H1 (cell line): ENCODE measurements at regions not wholly inside any gene's neighbourhood (a gene's known extent, or its start where the extent isn't known, plus 50 kb on each side); places are given as distances from the start of the nearest gene placed in this dataset.

ENCODE experiments used
- CTCF ChIA-PET: fragments of 300-600 bp; sonication (Branson Sonifier 250); formaldehyde crosslinking; loops from one replicate; lab custom pipeline; 2021; ENCODE audit not compliant: partially characterized antibody; lab: Charles Lee
- POLR2A ChIA-PET: fragments of 300-600 bp; sonication (Branson Sonifier 250); formaldehyde crosslinking; loops from one replicate; lab custom pipeline; 2021; ENCODE audit warnings: inconsistent platforms; ENCODE audit not compliant: partially characterized antibody; lab: Charles Lee
- DNase-seq, 2 experiments: peaks; one replicate each; pipeline versions ENCODE4 v3.0.0 to v3.0.0-alpha.2; 2010 to 2022; ENCODE audit warnings: low spot score in 2 of 2, low read depth in 1 of 2, mixed read lengths in 1 of 2
- FAIRE-seq: peaks from 2 replicates; lab custom pipeline; 2011; peaks lifted over from hg19 to GRCh38; lab: Jason Lieb, UNC
- H2AFZ ChIP-seq: 2 replicates; pipeline ENCODE4 v1.8.1; 2012; ENCODE audit warnings: low read length, inconsistent platforms
- H2AK5ac ChIP-seq: 2 replicates; pipeline ENCODE4 v1.6.1; 2013; ENCODE audit warnings: low read depth, low read length
- H2BK120ac ChIP-seq: replicated peaks from 2 replicates; pipeline ENCODE3; 2013; ENCODE audit warnings: low read depth, low read length, inconsistent platforms
- H2BK12ac ChIP-seq: 2 replicates; pipeline ENCODE4 v1.6.1; 2013; ENCODE audit warnings: low read depth, low read length
- H2BK15ac ChIP-seq: 2 replicates; pipeline ENCODE4 v1.6.1; 2013; ENCODE audit warnings: low read length
- H2BK20ac ChIP-seq: 2 replicates; pipeline ENCODE4 v1.6.1; 2013; ENCODE audit warnings: low read length
- H2BK5ac ChIP-seq: 2 replicates; pipeline ENCODE4 v1.6.1; 2013; ENCODE audit warnings: low read depth, low read length
- H3K14ac ChIP-seq: 2 replicates; pipeline ENCODE4 v1.6.1; 2013; ENCODE audit warnings: inconsistent platforms; ENCODE audit not compliant: insufficient read length
- H3K18ac ChIP-seq: 2 replicates; pipeline ENCODE4 v1.6.1; 2013; ENCODE audit warnings: low read length; ENCODE audit errors: extremely low read depth
- H3K23ac ChIP-seq: 2 replicates; pipeline ENCODE4 v1.6.1; 2013; ENCODE audit warnings: inconsistent platforms; ENCODE audit not compliant: insufficient read length
- H3K23me2 ChIP-seq: 2 replicates; pipeline ENCODE4 v1.6.1; 2013; ENCODE audit warnings: low read depth, low read length
- H3K27ac ChIP-seq: 2 replicates; pipeline ENCODE4 v1.6.1; 2011; ENCODE audit warnings: low read depth, low read length, inconsistent platforms
- H3K27me3 ChIP-seq, 4 experiments: replicated peaks in 1 of 4; 1 replicate in 1 of 4; 2 replicates in 3 of 4; pipeline versions ENCODE4 v1.6.1 to v1.8.1; 2011 to 2013; ENCODE audit warnings: low read length in 3 of 4, mild to moderate bottlenecking in 3 of 4, inconsistent platforms in 2 of 4, mixed read lengths in 2 of 4, moderate library complexity in 1 of 4; ENCODE audit not compliant: control insufficient read depth in 3 of 4, insufficient read depth in 3 of 4; ENCODE audit errors: extremely low read depth in 1 of 4
- H3K36me3 ChIP-seq, 4 experiments: 2 replicates each; pipeline versions ENCODE4 v1.6.1 to v1.8.1; 2011 to 2013; ENCODE audit warnings: mild to moderate bottlenecking in 4 of 4, low read length in 3 of 4, moderate library complexity in 2 of 4, control low read depth in 1 of 4, inconsistent platforms in 1 of 4; ENCODE audit not compliant: insufficient read depth in 4 of 4, control insufficient read depth in 2 of 4
- H3K4ac ChIP-seq: replicated peaks from 2 replicates; pipeline ENCODE3; 2013; ENCODE audit warnings: low read length, low read depth, mixed read lengths, inconsistent platforms; ENCODE audit not compliant: insufficient read length
- H3K4me1 ChIP-seq, 4 experiments: replicated peaks in 1 of 4; 1 replicate in 1 of 4; 2 replicates in 3 of 4; pipeline versions ENCODE4 v1.6.1 to v1.8.1; 2011 to 2013; ENCODE audit warnings: low read length in 3 of 4, inconsistent platforms in 2 of 4, mixed read lengths in 1 of 4; ENCODE audit not compliant: insufficient read depth in 4 of 4, control insufficient read depth in 3 of 4
- H3K4me2 ChIP-seq, 2 experiments: 2 replicates each; pipeline versions ENCODE4 v1.6.1 to v1.8.1; 2011 to 2013; ENCODE audit warnings: low read depth in 2 of 2, low read length in 2 of 2, control low read depth in 1 of 2, inconsistent platforms in 1 of 2, mild to moderate bottlenecking in 1 of 2; ENCODE audit not compliant: insufficient read depth in 1 of 2
- H3K4me3 ChIP-seq, 4 experiments: fragments of 200-600, 300-600 bp in 1 of 4; sonication (generic), shearing (Covaris generic), sonication (Bioruptor Twin) in 1 of 4; 2 replicates each; pipeline versions ENCODE4 v1.5.1 to v1.8.1; 2011 to 2016; ENCODE audit warnings: low read length in 4 of 4, low read depth in 3 of 4, control low read depth in 2 of 4, inconsistent platforms in 2 of 4, mild to moderate bottlenecking in 2 of 4, mixed read lengths in 1 of 4, moderate library complexity in 1 of 4; ENCODE audit not compliant: insufficient read depth in 2 of 4; ENCODE audit errors: extremely low read depth in 1 of 4
- H3K56ac ChIP-seq: replicated peaks from 2 replicates; pipeline ENCODE3; 2013; ENCODE audit warnings: low read depth, mild to moderate bottlenecking, mixed read lengths, low read length, inconsistent platforms; ENCODE audit not compliant: insufficient read length
- H3K79me1 ChIP-seq: 2 replicates; pipeline ENCODE4 v1.6.1; 2013; ENCODE audit warnings: low read depth, low read length, control low read depth
- H3K79me2 ChIP-seq, 2 experiments: 2 replicates each; pipeline versions ENCODE4 v1.6.1 to v1.8.1; 2012 to 2013; ENCODE audit warnings: low read length in 2 of 2, mild to moderate bottlenecking in 2 of 2, inconsistent platforms in 1 of 2; ENCODE audit not compliant: insufficient read depth in 2 of 2, control insufficient read depth in 1 of 2
- H3K9ac ChIP-seq, 4 experiments: replicated peaks in 1 of 4; 1 replicate in 1 of 4; 2 replicates in 3 of 4; pipeline versions ENCODE4 v1.6.1 to v1.8.1; 2011 to 2013; ENCODE audit warnings: low read depth in 3 of 4, low read length in 3 of 4, control low read depth in 2 of 4, mild to moderate bottlenecking in 2 of 4, moderate library complexity in 2 of 4, inconsistent platforms in 1 of 4; ENCODE audit errors: extremely low read depth in 1 of 4
- H3K9me3 ChIP-seq, 2 experiments: 2 replicates each; pipeline versions ENCODE4 v1.6.1 to v1.8.1; 2012 to 2013; ENCODE audit warnings: mild to moderate bottlenecking in 2 of 2, moderate library complexity in 2 of 2, control low read depth in 1 of 2, inconsistent platforms in 1 of 2, low read depth in 1 of 2, low read length in 1 of 2, mixed read lengths in 1 of 2; ENCODE audit not compliant: insufficient read depth in 2 of 2
- H4K20me1 ChIP-seq, 2 experiments: replicated peaks in 1 of 2; 2 replicates each; pipeline versions ENCODE3 to v1.8.1; 2011 to 2013; ENCODE audit warnings: inconsistent platforms in 2 of 2, low read length in 2 of 2, mild to moderate bottlenecking in 1 of 2; ENCODE audit not compliant: insufficient read depth in 2 of 2, control insufficient read depth in 1 of 2
- H4K5ac ChIP-seq: 2 replicates; pipeline ENCODE4 v1.6.1; 2013; ENCODE audit warnings: low read length, low read depth, mixed read lengths, inconsistent platforms; ENCODE audit not compliant: insufficient read length
- H4K8ac ChIP-seq: 2 replicates; pipeline ENCODE4 v1.8.0; 2013; ENCODE audit warnings: mild to moderate bottlenecking, moderate library complexity, low read length, inconsistent platforms; ENCODE audit not compliant: insufficient read depth; ENCODE audit errors: extremely low read depth
- H4K91ac ChIP-seq: replicated peaks from 2 replicates; pipeline ENCODE3; 2013; ENCODE audit warnings: low read length, mixed read lengths, inconsistent platforms; ENCODE audit not compliant: insufficient read length
- JUND ChIP-seq: IDR thresholded peaks from 2 replicates; pipeline ENCODE4 v1.6.1; 2011; ENCODE audit warnings: mild to moderate bottlenecking, improper control_type of control experiment, low read length
- NANOG ChIP-seq: IDR thresholded peaks from 2 replicates; pipeline ENCODE4 v1.6.1; 2011; ENCODE audit warnings: low read length, low read depth, mild to moderate bottlenecking, inconsistent platforms; ENCODE audit not compliant: insufficient read depth, poor library complexity, severe bottlenecking
- POLR2A ChIP-seq, 2 experiments: IDR thresholded peaks; 1 replicate in 1 of 2; 2 replicates in 1 of 2; pipeline ENCODE4 v1.6.1; 2011; ENCODE audit warnings: low read depth in 2 of 2, low read length in 2 of 2, mild to moderate bottlenecking in 2 of 2; ENCODE audit errors: control extremely low read depth in 1 of 2
- SP2 ChIP-seq: IDR thresholded peaks from 2 replicates; pipeline ENCODE4 v1.6.1; 2012; ENCODE audit warnings: mild to moderate bottlenecking, low read length, inconsistent platforms
- WGBS, 2 experiments: shearing (Covaris generic) in 1 of 2; methylation state at CpG; one replicate each; pipeline versions ENCODE4 v1.1.6 to v1.1.7; 2013 to 2015; ENCODE audit warnings: low lambda C conversion rate in 2 of 2, mixed read lengths in 2 of 2, inconsistent platforms in 1 of 2, low coverage in 1 of 2, missing lambda C conversion rate in 1 of 2; ENCODE audit not compliant: insufficient replicate concordance in 2 of 2, insufficient coverage in 1 of 2, insufficient read length in 1 of 2; ENCODE audit errors: extremely low coverage in 1 of 2, missing lambda C conversion rate in 1 of 2; 5-methylcytosine and 5-hydroxymethylcytosine counted together
- TF ChIP-seq, protein P1 (sequence below), 3 experiments: IDR thresholded peaks; 1 replicate in 2 of 3; 2 replicates in 1 of 3; pipeline versions ENCODE4 v1.5.1 to v1.6.1; 2011; ENCODE audit warnings: low read length in 3 of 3, mild to moderate bottlenecking in 3 of 3, inconsistent platforms in 2 of 3, low read depth in 1 of 3, moderate library complexity in 1 of 3; ENCODE audit not compliant: insufficient read depth in 1 of 3; ENCODE audit errors: control extremely low read depth in 1 of 3

DNA sequence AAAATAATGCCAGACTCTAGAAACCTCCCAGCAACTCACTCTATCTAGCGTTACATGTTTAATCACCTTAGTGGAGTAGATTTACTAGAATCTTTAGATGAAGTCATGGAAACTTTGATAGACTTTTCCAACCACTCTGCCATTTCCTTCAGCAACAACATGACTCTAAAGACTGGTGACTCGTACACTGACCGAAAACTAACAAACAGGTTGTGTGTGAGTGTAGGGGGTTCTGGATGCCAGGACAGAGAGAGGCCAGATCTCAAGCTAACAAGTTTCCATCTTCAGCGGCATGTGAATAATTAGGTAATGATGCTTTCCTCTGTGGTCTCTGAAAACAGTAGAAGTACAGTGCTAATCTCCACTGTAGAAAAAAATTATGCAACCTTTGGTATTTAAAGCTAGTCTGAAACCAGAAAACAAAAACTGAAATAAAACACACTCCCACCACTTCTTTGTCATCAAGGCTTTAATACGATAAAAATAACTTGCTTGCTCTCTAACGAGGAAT, 286.4 kb downstream of the PRDM5 start:
- no peaks in the 10 kb centered on the region for H3K27me3 ChIP-seq
- H2BK120ac ChIP-seq = no peak overlapping the region
- no peaks in the 10 kb centered on the region for H3K79me1 ChIP-seq
- no peak overlapping the region for H3K27ac ChIP-seq
- no peak overlapping the region for H3K18ac ChIP-seq
- H3K9me3 ChIP-seq = no peaks in the 10 kb centered on the region
- H2AK5ac ChIP-seq = no peak overlapping the region
- H4K20me1 ChIP-seq = no peaks in the 10 kb centered on the region
- H3K4me2 ChIP-seq = no peak overlapping the region
- H2BK5ac ChIP-seq = no peak overlapping the region
- H3K36me3 ChIP-seq = no peaks in the 10 kb centered on the region
- H3K4me3 ChIP-seq = no peak overlapping the region
- no peaks in the 10 kb centered on the region for H3K23me2 ChIP-seq
- H3K79me2 ChIP-seq = no peaks in the 10 kb centered on the region
- no peak overlapping the region for H2BK15ac ChIP-seq
- POLR2A ChIA-PET = no interaction called here
- H3K9ac ChIP-seq = no peak overlapping the region
- no peaks in the 10 kb centered on the region; a peak in 3 of 7 replicates for H3K4me1 ChIP-seq
- H2AFZ ChIP-seq = peak overlapping the region; percentile 67
- no peak overlapping the region for H4K5ac ChIP-seq
- H2BK12ac ChIP-seq = no peak overlapping the region
- no peak overlapping the region for H3K56ac ChIP-seq
- whole genome bisulfite sequencing, 2 experiments = 80% methylated on average over 6 of the region's 6 CpGs; no CpG with 5 or more reads in 1 of the 2 experiments
- FAIRE-seq = no peak
- no peak overlapping the region for H4K8ac ChIP-seq
- CTCF ChIA-PET = no interaction called here
- H3K23ac ChIP-seq = no peak overlapping the region
- no peak overlapping the region for H3K4ac ChIP-seq
- no peak overlapping the region for H3K14ac ChIP-seq
- no peak for DNase-seq
- no peak overlapping the region for H2BK20ac ChIP-seq
- H4K91ac ChIP-seq = no peak overlapping the region
- TF ChIP-seq SP2 (no peak), JUND (no peak), NANOG (no peak), POLR2A (IDR thresholded peaks at IDR 0.05; ENCODE audit: control extremely low read depth in 1 of 2, low read depth in 2 of 2, low read length in 2 of 2) (no peak)
- TF ChIP-seq, protein P1, sequence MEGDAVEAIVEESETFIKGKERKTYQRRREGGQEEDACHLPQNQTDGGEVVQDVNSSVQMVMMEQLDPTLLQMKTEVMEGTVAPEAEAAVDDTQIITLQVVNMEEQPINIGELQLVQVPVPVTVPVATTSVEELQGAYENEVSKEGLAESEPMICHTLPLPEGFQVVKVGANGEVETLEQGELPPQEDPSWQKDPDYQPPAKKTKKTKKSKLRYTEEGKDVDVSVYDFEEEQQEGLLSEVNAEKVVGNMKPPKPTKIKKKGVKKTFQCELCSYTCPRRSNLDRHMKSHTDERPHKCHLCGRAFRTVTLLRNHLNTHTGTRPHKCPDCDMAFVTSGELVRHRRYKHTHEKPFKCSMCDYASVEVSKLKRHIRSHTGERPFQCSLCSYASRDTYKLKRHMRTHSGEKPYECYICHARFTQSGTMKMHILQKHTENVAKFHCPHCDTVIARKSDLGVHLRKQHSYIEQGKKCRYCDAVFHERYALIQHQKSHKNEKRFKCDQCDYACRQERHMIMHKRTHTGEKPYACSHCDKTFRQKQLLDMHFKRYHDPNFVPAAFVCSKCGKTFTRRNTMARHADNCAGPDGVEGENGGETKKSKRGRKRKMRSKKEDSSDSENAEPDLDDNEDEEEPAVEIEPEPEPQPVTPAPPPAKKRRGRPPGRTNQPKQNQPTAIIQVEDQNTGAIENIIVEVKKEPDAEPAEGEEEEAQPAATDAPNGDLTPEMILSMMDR (IDR thresholded peaks at IDR 0.05; ENCODE audit: control extremely low read depth in 1 of 3, insufficient read depth in 1 of 3, low read depth in 1 of 3, low read length in 3 of 3) = no peak
